AG10803 (cell line): ENCODE measurements at regions not wholly inside any gene's neighbourhood (a gene's known extent, or its start where the extent isn't known, plus 50 kb on each side); places are given as distances from the start of the nearest gene placed in this dataset.

Source experiments
- DNase-seq: peaks from one replicate; pipeline ENCODE4 v3.0.0; 2010; ENCODE audit warnings: low read depth
- H3K4me3 ChIP-seq: 2 replicates; pipeline ENCODE4 v1.5.1; 2011; ENCODE audit warnings: mild to moderate bottlenecking, low read length, control low read depth
- CTCF ChIP-seq: conservative IDR thresholded peaks from 2 replicates; pipeline ENCODE4 v1.5.1; 2011; ENCODE audit warnings: mild to moderate bottlenecking, low read length, control low read depth, inconsistent platforms

GRCh38 chr10:118968060-118968459, 61.5 kb upstream of the NANOS1 start:
- no peak overlapping the region for H3K4me3 ChIP-seq
- no peak for TF ChIP-seq CTCF
- DNase-seq, result no peak

GRCh38 chr10:118968482-118968881, 61.0 kb upstream of the NANOS1 start:
- no peak for DNase-seq
- H3K4me3 ChIP-seq, result no peak overlapping the region
- no peak for TF ChIP-seq CTCF

DNA sequence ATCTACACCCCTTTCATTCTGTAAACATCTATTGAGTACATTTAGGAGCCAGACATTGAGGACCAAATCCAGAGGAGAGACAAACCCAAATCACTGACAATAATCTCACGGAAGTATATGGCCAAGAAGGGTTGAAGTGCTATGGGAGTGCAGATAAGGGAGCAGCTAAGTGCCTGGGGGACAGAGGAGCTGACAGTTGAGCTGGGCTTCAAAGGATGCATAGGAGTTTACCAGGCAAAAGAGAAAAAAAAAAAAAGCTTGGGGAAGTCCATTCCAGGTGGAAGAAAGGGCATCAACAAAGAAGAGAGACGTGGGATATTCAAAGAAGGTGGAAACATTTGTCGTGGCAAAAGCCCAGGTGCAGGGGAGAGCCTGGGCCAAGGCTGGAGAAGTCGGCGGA, 60.5 kb upstream of the NANOS1 start:
- H3K4me3 ChIP-seq, result no peak overlapping the region
- no peak for TF ChIP-seq CTCF
- DNase-seq, result no peak

DNA sequence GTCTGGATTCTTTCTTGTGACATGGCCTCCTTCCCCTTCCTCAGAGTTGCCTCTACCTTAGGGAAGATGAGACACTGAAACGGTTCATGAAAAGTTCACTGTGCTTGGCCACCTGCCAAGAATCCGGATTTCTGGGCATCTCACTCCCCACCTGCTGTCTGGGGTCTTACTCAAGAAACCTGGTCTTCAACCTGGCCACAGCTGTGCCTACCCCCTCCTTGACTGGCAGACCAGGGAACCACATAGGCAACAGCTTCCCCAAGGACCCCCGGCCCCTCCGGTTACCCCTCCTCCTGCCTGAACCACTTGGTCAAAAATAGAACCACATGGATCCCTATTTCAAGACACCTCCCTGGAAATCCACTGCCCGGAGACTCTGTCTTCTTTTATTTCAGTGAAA, 58.7 kb upstream of the NANOS1 start:
- no peak for DNase-seq
- no peak for TF ChIP-seq CTCF
- no peak overlapping the region for H3K4me3 ChIP-seq

DNA sequence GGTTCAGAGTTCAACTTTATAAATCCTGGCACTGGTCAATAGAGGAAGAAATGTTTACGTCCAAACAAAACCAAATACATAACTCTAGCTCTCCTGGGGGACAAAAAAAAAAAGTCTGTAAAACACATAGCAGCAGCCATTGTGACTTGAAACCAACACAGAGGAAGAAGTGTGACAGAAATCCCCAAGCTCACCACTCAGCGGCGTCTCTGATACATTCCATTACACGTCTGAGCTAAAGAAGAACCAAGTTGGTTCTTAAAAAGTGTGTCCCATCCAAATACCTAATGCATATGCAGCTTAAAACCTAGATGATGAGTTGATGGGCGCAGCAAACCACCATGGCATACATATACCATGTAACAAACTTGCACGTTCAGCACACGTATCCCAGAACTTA, 58.3 kb upstream of the NANOS1 start:
- no peak for TF ChIP-seq CTCF
- DNase-seq, result no peak
- no peak overlapping the region for H3K4me3 ChIP-seq

DNA sequence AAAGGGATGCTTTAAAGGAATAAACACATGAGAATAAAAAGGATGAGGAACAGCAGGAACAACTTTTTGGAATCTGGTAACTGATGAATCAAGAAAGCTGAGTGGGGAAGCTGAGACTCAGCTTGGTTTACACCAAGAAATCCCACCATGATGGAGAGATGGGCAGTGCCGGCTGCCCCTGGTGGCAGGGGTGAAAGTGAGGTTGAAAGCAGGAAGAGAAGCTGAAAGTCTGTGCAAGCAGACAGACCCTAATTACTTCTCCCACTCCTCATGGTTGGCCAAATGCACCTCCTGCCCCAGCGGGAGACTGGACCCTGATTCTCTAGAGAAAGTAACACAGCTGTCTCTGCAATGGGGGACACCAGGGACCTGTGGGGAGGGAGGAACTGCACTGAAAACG, 57.6 kb upstream of the NANOS1 start:
- no peak for DNase-seq
- H3K4me3 ChIP-seq, result no peak overlapping the region
- no peak for TF ChIP-seq CTCF

DNA sequence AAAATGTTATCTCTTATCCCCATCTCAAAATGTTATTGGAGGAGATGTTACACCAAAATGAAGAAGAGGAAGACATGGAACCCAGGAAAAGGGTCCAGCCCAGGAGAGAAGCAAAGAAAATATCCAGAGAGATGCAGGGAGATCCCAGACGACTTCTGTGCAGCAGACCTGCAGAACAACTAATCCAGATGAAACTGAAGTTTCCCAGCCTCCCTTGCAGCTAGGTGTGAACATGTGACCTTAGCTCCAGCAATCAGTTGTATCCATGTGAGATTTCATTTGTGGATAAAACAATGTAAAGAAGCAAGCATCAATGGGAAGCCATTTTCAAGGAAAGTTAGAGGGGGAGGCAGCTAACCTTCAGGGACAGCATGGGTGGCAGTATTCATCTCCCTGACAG, 55.8 kb upstream of the NANOS1 start:
- no peak for DNase-seq
- no peak for TF ChIP-seq CTCF
- H3K4me3 ChIP-seq, result no peak overlapping the region
